ENCODE measurements at regions not wholly inside any gene's neighbourhood (a gene's known extent, or its start where the extent isn't known, plus 50 kb on each side); places are given as distances from the start of the nearest gene placed in this dataset.

GRCh38 chr14:34018125-34018524 lies 67.3 kb upstream of the EGLN3 start:
- peak overlapping the region in 4 of 5 experiments; percentile 24 to 51 (median 38) for H3K4me3 ChIP-seq (ENCODE audit: control extremely low read depth in 1 of 5, extremely low read depth in 1 of 5, insufficient read depth in 1 of 5, low read depth in 2 of 5, low read length in 4 of 5)
- peak overlapping the region; percentile 76 for H3K4me3 Mint-ChIP-seq
- ATAC-seq (ENCODE audit: low read depth) (no peak), DNase-seq (no peak)
- peak overlapping the region; percentile 79 for H3K27ac Mint-ChIP-seq
- peak overlapping the region; percentile 37 for H3K9ac ChIP-seq (ENCODE audit: low read length)
- WGBS (ENCODE audit: insufficient coverage): no CpG with 5 or more reads among the region's 5 CpGs
- peaks cover 9% of the 10 kb centered on the region for H3K4me1 Mint-ChIP-seq
- intact Hi-C loops (cut with micrococcal nuclease): no loop called here
- no peaks in the 10 kb centered on the region for H4K20me1 ChIP-seq (ENCODE audit: control insufficient read depth, insufficient read depth, low read length, poor library complexity, severe bottlenecking)
- ChIA-PET POLR2A (no interaction called here), CTCF (interaction anchor here (0.6 kb wide), 1 partner anchor 77 kb away, joined by 6 read pairs; no protein-coding TSS in a partner anchor)
- H3K79me2 ChIP-seq (ENCODE audit: control insufficient read depth, insufficient read depth, low read length): no peaks in the 10 kb centered on the region
- H3K27me3 ChIP-seq (replicated peaks in 1 of 4; ENCODE audit: control extremely low read depth in 1 of 4, control insufficient read depth in 3 of 4, insufficient read depth in 4 of 4, low read length in 3 of 4): no peaks in the 10 kb centered on the region
- peak overlapping the region; percentile 64 to 66 for H3K27ac ChIP-seq (ENCODE audit: low read length in 2 of 2)
- no peaks in the 10 kb centered on the region for H3K9me3 Mint-ChIP-seq (ENCODE audit: insufficient read depth)
- peaks cover 10 to 14% of the 10 kb centered on the region in 2 donors for H3K4me1 ChIP-seq (ENCODE audit: control insufficient read depth in 2 of 2, insufficient read depth in 2 of 2, low read length in 2 of 2)
- H3K9me3 ChIP-seq (ENCODE audit: control extremely low read depth in 1 of 3, control insufficient read depth in 2 of 3, insufficient read depth in 1 of 3, low read length in 2 of 3): no peaks in the 10 kb centered on the region
- peak overlapping the region; percentile 45 for H3K4me2 ChIP-seq (replicated peaks; ENCODE audit: low read depth, low read length, poor library complexity, severe bottlenecking)
- no peaks in the 10 kb centered on the region for H3K36me3 ChIP-seq (replicated peaks in 1 of 2; ENCODE audit: control extremely low read depth in 1 of 2, control insufficient read depth in 1 of 2, extremely low read depth in 1 of 2, insufficient read depth in 2 of 2, low read length in 1 of 2)
- TF ChIP-seq EZH2 (IDR thresholded peaks at IDR 0.05; ENCODE audit: borderline replicate concordance, insufficient read depth, low read depth, low read length, poor library complexity, severe bottlenecking): no peak
- TF ChIP-seq CTCF (IDR thresholded peaks at IDR 0.05): no peak
- H3K27me3 Mint-ChIP-seq: peaks cover 6% of the 10 kb centered on the region
- H2AFZ ChIP-seq (ENCODE audit: insufficient read depth, low read depth, low read length, poor library complexity, severe bottlenecking): peak overlapping the region; percentile 63

GRCh38 chr14:34015383-34015782 lies 64.5 kb upstream of the EGLN3 start:
- Histone ChIP-seq H2AFZ (ENCODE audit: insufficient read depth, low read depth, low read length, poor library complexity, severe bottlenecking) (no peak overlapping the region), H3K4me3 (ENCODE audit: control extremely low read depth in 1 of 5, extremely low read depth in 1 of 5, insufficient read depth in 1 of 5, low read depth in 2 of 5, low read length in 4 of 5) (no peak overlapping the region), H3K4me1 (ENCODE audit: control insufficient read depth in 2 of 2, insufficient read depth in 2 of 2, low read length in 2 of 2) (peaks cover 15% of the 10 kb centered on the region in 2 donors), H4K20me1 (ENCODE audit: control insufficient read depth, insufficient read depth, low read length, poor library complexity, severe bottlenecking) (no peaks in the 10 kb centered on the region), H3K36me3 (replicated peaks in 1 of 2; ENCODE audit: control extremely low read depth in 1 of 2, control insufficient read depth in 1 of 2, extremely low read depth in 1 of 2, insufficient read depth in 2 of 2, low read length in 1 of 2) (no peaks in the 10 kb centered on the region), H3K79me2 (ENCODE audit: control insufficient read depth, insufficient read depth, low read length) (no peaks in the 10 kb centered on the region), H3K27me3 (replicated peaks in 1 of 4; ENCODE audit: control extremely low read depth in 1 of 4, control insufficient read depth in 3 of 4, insufficient read depth in 4 of 4, low read length in 3 of 4) (no peaks in the 10 kb centered on the region), H3K9me3 (ENCODE audit: control extremely low read depth in 1 of 3, control insufficient read depth in 2 of 3, insufficient read depth in 1 of 3, low read length in 2 of 3) (no peaks in the 10 kb centered on the region), H3K27ac (ENCODE audit: low read length in 2 of 2) (no peak overlapping the region), H3K4me2 (replicated peaks; ENCODE audit: low read depth, low read length, poor library complexity, severe bottlenecking) (no peak overlapping the region), H3K9ac (ENCODE audit: low read length) (no peak overlapping the region)
- no peak for TF ChIP-seq CTCF (IDR thresholded peaks at IDR 0.05)
- DNase-seq (no peak), ATAC-seq (ENCODE audit: low read depth) (no peak)
- intact Hi-C loops (cut with micrococcal nuclease): no loop called here
- no peaks in the 10 kb centered on the region for H3K9me3 Mint-ChIP-seq (ENCODE audit: insufficient read depth)
- CTCF ChIA-PET: no interaction called here
- peaks cover 11% of the 10 kb centered on the region for H3K4me1 Mint-ChIP-seq
- WGBS (ENCODE audit: insufficient coverage): no CpG with 5 or more reads among the region's 2 CpGs
- peaks cover 6% of the 10 kb centered on the region for H3K27me3 Mint-ChIP-seq
- H3K4me3 Mint-ChIP-seq: no peak overlapping the region
- POLR2A ChIA-PET: no interaction called here
- H3K27ac Mint-ChIP-seq: no peak overlapping the region
